ENCODE measurements at regions not wholly inside any gene's neighbourhood (a gene's known extent, or its start where the extent isn't known, plus 50 kb on each side); places are given as distances from the start of the nearest gene placed in this dataset.
"Not testable (repeated sequence)": the region's sequence is repeated elsewhere in the genome, so short reads cannot be mapped to it uniquely, and the experiment has no call there.

GRCh38 chr3:39718674-39719595 lies 90.5 kb upstream of the MYRIP start:
- no peaks in the 10 kb centered on the region for H3K4me1 ChIP-seq (ENCODE audit: insufficient read depth, low read length)
- H3K27me3 ChIP-seq (ENCODE audit: insufficient read depth, low read length) = no peaks in the 10 kb centered on the region
- no peaks in the 10 kb centered on the region for H3K9me3 ChIP-seq (ENCODE audit: insufficient read depth, low read depth, low read length)
- H3K9ac ChIP-seq (ENCODE audit: low read depth, low read length) = no peak overlapping the region
- H3K4me3 ChIP-seq (ENCODE audit: low read length) = no peak overlapping the region
- no peaks in the 10 kb centered on the region for H3K36me3 ChIP-seq (ENCODE audit: insufficient read depth, low read depth, low read length)
- no peak overlapping the region for H3K27ac ChIP-seq (ENCODE audit: low read length)

- Histone ChIP-seq H3K27me3 (ENCODE audit: insufficient read depth, low read length) (no peaks in the 10 kb centered on the region), H3K27ac (ENCODE audit: low read length) (no peak overlapping the region), H3K9me3 (ENCODE audit: insufficient read depth, low read depth, low read length) (no peaks in the 10 kb centered on the region), H3K4me1 (ENCODE audit: insufficient read depth, low read length) (no peaks in the 10 kb centered on the region), H3K9ac (ENCODE audit: low read depth, low read length) (no peak overlapping the region), H3K36me3 (ENCODE audit: insufficient read depth, low read depth, low read length) (no peaks in the 10 kb centered on the region), H3K4me3 (ENCODE audit: low read length) (no peak overlapping the region)
Measured at GRCh38 chr3:39721076-39721475, 88.3 kb upstream of the MYRIP start.

GRCh38 chr3:39724233-39724846 lies 85.1 kb upstream of the MYRIP start:
- H3K4me3 ChIP-seq (ENCODE audit: low read length) = no peak overlapping the region
- no peaks in the 10 kb centered on the region for H3K36me3 ChIP-seq (ENCODE audit: insufficient read depth, low read depth, low read length)
- no peaks in the 10 kb centered on the region for H3K9me3 ChIP-seq (ENCODE audit: insufficient read depth, low read depth, low read length)
- H3K4me1 ChIP-seq (ENCODE audit: insufficient read depth, low read length) = no peaks in the 10 kb centered on the region
- no peak overlapping the region for H3K27ac ChIP-seq (ENCODE audit: low read length)
- H3K9ac ChIP-seq (ENCODE audit: low read depth, low read length) = no peak overlapping the region
- H3K27me3 ChIP-seq (ENCODE audit: insufficient read depth, low read length) = no peaks in the 10 kb centered on the region

- Histone ChIP-seq H3K27me3 (ENCODE audit: insufficient read depth, low read length) (no peaks in the 10 kb centered on the region), H3K4me3 (ENCODE audit: low read length) (no peak overlapping the region), H3K9me3 (ENCODE audit: insufficient read depth, low read depth, low read length) (no peaks in the 10 kb centered on the region), H3K27ac (ENCODE audit: low read length) (no peak overlapping the region), H3K9ac (ENCODE audit: low read depth, low read length) (no peak overlapping the region), H3K36me3 (ENCODE audit: insufficient read depth, low read depth, low read length) (no peaks in the 10 kb centered on the region), H3K4me1 (ENCODE audit: insufficient read depth, low read length) (no peaks in the 10 kb centered on the region)
Measured at GRCh38 chr3:39725321-39725720, 84.1 kb upstream of the MYRIP start.

GRCh38 chr3:39727415-39727814 lies 82.0 kb upstream of the MYRIP start:
- no peak overlapping the region for H3K27ac ChIP-seq (ENCODE audit: low read length)
- H3K4me3 ChIP-seq (ENCODE audit: low read length) = no peak overlapping the region
- H3K4me1 ChIP-seq (ENCODE audit: insufficient read depth, low read length) = no peaks in the 10 kb centered on the region
- no peaks in the 10 kb centered on the region for H3K9me3 ChIP-seq (ENCODE audit: insufficient read depth, low read depth, low read length)
- H3K27me3 ChIP-seq (ENCODE audit: insufficient read depth, low read length) = no peaks in the 10 kb centered on the region
- no peaks in the 10 kb centered on the region for H3K36me3 ChIP-seq (ENCODE audit: insufficient read depth, low read depth, low read length)
- no peak overlapping the region for H3K9ac ChIP-seq (ENCODE audit: low read depth, low read length)

GRCh38 chr3:39733804-39734203 lies 75.6 kb upstream of the MYRIP start:
- Histone ChIP-seq H3K27ac (ENCODE audit: low read length) (no peak overlapping the region), H3K4me1 (ENCODE audit: insufficient read depth, low read length) (no peaks in the 10 kb centered on the region), H3K36me3 (ENCODE audit: insufficient read depth, low read depth, low read length) (no peaks in the 10 kb centered on the region), H3K4me3 (ENCODE audit: low read length) (no peak overlapping the region), H3K9me3 (ENCODE audit: insufficient read depth, low read depth, low read length) (no peaks in the 10 kb centered on the region), H3K9ac (ENCODE audit: low read depth, low read length) (no peak overlapping the region), H3K27me3 (ENCODE audit: insufficient read depth, low read length) (no peaks in the 10 kb centered on the region)

GRCh38 chr3:39739658-39740057 lies 69.8 kb upstream of the MYRIP start:
- not testable (repeated sequence) for H3K27me3 ChIP-seq (ENCODE audit: insufficient read depth, low read length); H3K27ac ChIP-seq (ENCODE audit: low read length); H3K4me3 ChIP-seq (ENCODE audit: low read length); H3K4me1 ChIP-seq (ENCODE audit: insufficient read depth, low read length); H3K9me3 ChIP-seq (ENCODE audit: insufficient read depth, low read depth, low read length); H3K36me3 ChIP-seq (ENCODE audit: insufficient read depth, low read depth, low read length); H3K9ac ChIP-seq (ENCODE audit: low read depth, low read length)

GRCh38 chr3:39744746-39745145 lies 64.7 kb upstream of the MYRIP start:
- H3K27ac ChIP-seq (ENCODE audit: low read length) = no peak overlapping the region
- no peaks in the 10 kb centered on the region for H3K27me3 ChIP-seq (ENCODE audit: insufficient read depth, low read length)
- no peaks in the 10 kb centered on the region for H3K4me1 ChIP-seq (ENCODE audit: insufficient read depth, low read length)
- H3K9ac ChIP-seq (ENCODE audit: low read depth, low read length) = no peak overlapping the region
- no peaks in the 10 kb centered on the region for H3K36me3 ChIP-seq (ENCODE audit: insufficient read depth, low read depth, low read length)
- peaks cover 7% of the 10 kb centered on the region; the same call in 1 of the 2 replicates for H3K9me3 ChIP-seq (ENCODE audit: insufficient read depth, low read depth, low read length)
- H3K4me3 ChIP-seq (ENCODE audit: low read length) = no peak overlapping the region

- H3K27me3 ChIP-seq (ENCODE audit: insufficient read depth, low read length) = no peaks in the 10 kb centered on the region
- no peak overlapping the region for H3K9ac ChIP-seq (ENCODE audit: low read depth, low read length)
- no peaks in the 10 kb centered on the region for H3K9me3 ChIP-seq (ENCODE audit: insufficient read depth, low read depth, low read length)
- no peak overlapping the region for H3K4me3 ChIP-seq (ENCODE audit: low read length)
- no peak overlapping the region for H3K27ac ChIP-seq (ENCODE audit: low read length)
- no peaks in the 10 kb centered on the region for H3K36me3 ChIP-seq (ENCODE audit: insufficient read depth, low read depth, low read length)
- no peaks in the 10 kb centered on the region for H3K4me1 ChIP-seq (ENCODE audit: insufficient read depth, low read length)
Measured at GRCh38 chr3:39748002-39748401, 61.4 kb upstream of the MYRIP start.

- H3K9me3 ChIP-seq (ENCODE audit: insufficient read depth, low read depth, low read length) = no peaks in the 10 kb centered on the region
- no peak overlapping the region for H3K4me3 ChIP-seq (ENCODE audit: low read length)
- no peaks in the 10 kb centered on the region for H3K36me3 ChIP-seq (ENCODE audit: insufficient read depth, low read depth, low read length)
- H3K9ac ChIP-seq (ENCODE audit: low read depth, low read length) = no peak overlapping the region
- H3K4me1 ChIP-seq (ENCODE audit: insufficient read depth, low read length) = no peaks in the 10 kb centered on the region
- H3K27me3 ChIP-seq (ENCODE audit: insufficient read depth, low read length) = no peaks in the 10 kb centered on the region
- no peak overlapping the region for H3K27ac ChIP-seq (ENCODE audit: low read length)
Measured at GRCh38 chr3:39748763-39749162, 60.6 kb upstream of the MYRIP start.

GRCh38 chr3:39750712-39751111 lies 58.7 kb upstream of the MYRIP start:
- Histone ChIP-seq H3K9ac (ENCODE audit: low read depth, low read length) (no peak overlapping the region), H3K27ac (ENCODE audit: low read length) (no peak overlapping the region), H3K27me3 (ENCODE audit: insufficient read depth, low read length) (no peaks in the 10 kb centered on the region), H3K9me3 (ENCODE audit: insufficient read depth, low read depth, low read length) (no peaks in the 10 kb centered on the region), H3K4me1 (ENCODE audit: insufficient read depth, low read length) (no peaks in the 10 kb centered on the region), H3K36me3 (ENCODE audit: insufficient read depth, low read depth, low read length) (no peaks in the 10 kb centered on the region), H3K4me3 (ENCODE audit: low read length) (no peak overlapping the region)

GRCh38 chr3:39751286-39751685 lies 58.1 kb upstream of the MYRIP start:
- Histone ChIP-seq H3K9ac (ENCODE audit: low read depth, low read length) (no peak overlapping the region), H3K27me3 (ENCODE audit: insufficient read depth, low read length) (no peaks in the 10 kb centered on the region), H3K4me1 (ENCODE audit: insufficient read depth, low read length) (no peaks in the 10 kb centered on the region), H3K4me3 (ENCODE audit: low read length) (no peak overlapping the region), H3K27ac (ENCODE audit: low read length) (no peak overlapping the region), H3K36me3 (ENCODE audit: insufficient read depth, low read depth, low read length) (no peaks in the 10 kb centered on the region), H3K9me3 (ENCODE audit: insufficient read depth, low read depth, low read length) (no peaks in the 10 kb centered on the region)

Measured in iPS-20b (cell line).